ENCODE measurements at regions not wholly inside any gene's neighbourhood (a gene's known extent, or its start where the extent isn't known, plus 50 kb on each side); places are given as distances from the start of the nearest gene placed in this dataset.

GRCh38 chr19:30665449-30665848 is 293.3 kb downstream of the ZNF536 start:
- Mint-ChIP-seq H3K36me3 (ENCODE audit: low read depth) (no peaks in the 10 kb centered on the region), H3K9me3 (no peaks in the 10 kb centered on the region), H3K4me3 (no peak overlapping the region), H3K27ac (no peak overlapping the region), H3K27me3 (ENCODE audit: insufficient read depth, low read depth, poor library complexity) (peaks cover 11% of the 10 kb centered on the region), H3K4me1 (peaks cover 31% of the 10 kb centered on the region)
- Histone ChIP-seq H3K27me3 (ENCODE audit: insufficient read depth) (no peaks in the 10 kb centered on the region), H4K20me1 (replicated peaks; ENCODE audit: insufficient read depth) (no peaks in the 10 kb centered on the region; the same call in 1 of the 2 replicates), H3K9me2 (ENCODE audit: insufficient read depth) (no peaks in the 10 kb centered on the region), H3K27ac (ENCODE audit: low read depth) (no peak overlapping the region), H3F3A (replicated peaks; ENCODE audit: low read depth) (no peaks in the 10 kb centered on the region), H2AFZ (no peak overlapping the region), H3K79me2 (replicated peaks; ENCODE audit: insufficient read depth) (no peaks in the 10 kb centered on the region), H3K4me1 (ENCODE audit: insufficient read depth) (peaks cover 22% of the 10 kb centered on the region), H3K4me3 (no peak overlapping the region), H3K4me2 (no peak overlapping the region), H3K36me3 (ENCODE audit: insufficient read depth) (no peaks in the 10 kb centered on the region)
- TF ChIP-seq POLR2AphosphoS5 (IDR thresholded peaks at IDR 0.05; ENCODE audit: low read depth) (no peak), ZNF114 (CRISPR knock-in tag; IDR thresholded peaks at IDR 0.05) (no peak), CTCF (conservative IDR thresholded peaks at IDR 0.05; ENCODE audit: low read depth in 2 of 2) (no peak), JUNB (IDR thresholded peaks at IDR 0.05; ENCODE audit: unreplicated experiment) (no peak), EZH2 (IDR thresholded peaks at IDR 0.05; ENCODE audit: low read depth, unreplicated experiment) (no peak), ZNF331 (CRISPR knock-in tag; IDR thresholded peaks at IDR 0.05; ENCODE audit: low read depth) (no peak), CREB1 (CRISPR knock-in tag; IDR thresholded peaks at IDR 0.05; ENCODE audit: low read depth) (no peak), ZNF462 (CRISPR knock-in tag; IDR thresholded peaks at IDR 0.05) (no peak), NANOG (IDR thresholded peaks at IDR 0.05; ENCODE audit: borderline replicate concordance) (no peak), STAT1 (IDR thresholded peaks at IDR 0.05; ENCODE audit: unreplicated experiment) (no peak), EZH2phosphoT487 (IDR thresholded peaks at IDR 0.05; ENCODE audit: unreplicated experiment) (no peak)
- TF ChIP-seq, protein P1, sequence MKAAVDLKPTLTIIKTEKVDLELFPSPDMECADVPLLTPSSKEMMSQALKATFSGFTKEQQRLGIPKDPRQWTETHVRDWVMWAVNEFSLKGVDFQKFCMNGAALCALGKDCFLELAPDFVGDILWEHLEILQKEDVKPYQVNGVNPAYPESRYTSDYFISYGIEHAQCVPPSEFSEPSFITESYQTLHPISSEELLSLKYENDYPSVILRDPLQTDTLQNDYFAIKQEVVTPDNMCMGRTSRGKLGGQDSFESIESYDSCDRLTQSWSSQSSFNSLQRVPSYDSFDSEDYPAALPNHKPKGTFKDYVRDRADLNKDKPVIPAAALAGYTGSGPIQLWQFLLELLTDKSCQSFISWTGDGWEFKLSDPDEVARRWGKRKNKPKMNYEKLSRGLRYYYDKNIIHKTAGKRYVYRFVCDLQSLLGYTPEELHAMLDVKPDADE (IDR thresholded peaks at IDR 0.05), result no peak
- no peak for ATAC-seq
- no peak for DNase-seq (ENCODE audit: low spot score)
